CD8-positive, alpha-beta memory T cell (primary cell): ENCODE measurements at regions not wholly inside any gene's neighbourhood (a gene's known extent, or its start where the extent isn't known, plus 50 kb on each side); places are given as distances from the start of the nearest gene placed in this dataset.

Source experiments
- CTCF ChIA-PET: fragments of 350-600 bp; sonication (Branson Sonifier 250); formaldehyde crosslinking; loops from one replicate; lab custom pipeline; 2021; ENCODE audit warnings: antibody characterized with exemption; lab: Charles Lee
- POLR2A ChIA-PET: fragments of 350-600 bp; sonication (Branson Sonifier 250); formaldehyde crosslinking; loops from one replicate; lab custom pipeline; 2021; ENCODE audit warnings: antibody characterized with exemption; lab: Charles Lee
- DNase-seq, 5 donors: peaks; one replicate each; pipeline versions ENCODE4 v3.0.0 to v3.0.0-alpha.2; 2020 to 2022; ENCODE audit warnings: mixed read lengths in 1 of 5
- H3K27ac ChIP-seq: one replicate; pipeline ENCODE4 v1.7.0; 2013; ENCODE audit warnings: low read depth, mild to moderate bottlenecking, low read length, moderate library complexity
- H3K27me3 ChIP-seq: 2 replicates; pipeline ENCODE4 v1.7.0; 2013; ENCODE audit warnings: low read length, mild to moderate bottlenecking; ENCODE audit not compliant: insufficient read depth, poor library complexity, severe bottlenecking
- H3K36me3 ChIP-seq: 2 replicates; pipeline ENCODE4 v1.7.0; 2013; ENCODE audit warnings: mild to moderate bottlenecking, low read length, moderate library complexity; ENCODE audit not compliant: insufficient read depth
- H3K4me1 ChIP-seq: 2 replicates; pipeline ENCODE4 v1.7.0; 2013; ENCODE audit warnings: mild to moderate bottlenecking, low read length, moderate library complexity; ENCODE audit not compliant: insufficient read depth
- H3K4me3 ChIP-seq: 2 replicates; pipeline ENCODE4 v1.7.0; 2013; ENCODE audit warnings: mild to moderate bottlenecking, low read length
- H3K9me3 ChIP-seq: 2 replicates; pipeline ENCODE4 v1.7.0; 2013; ENCODE audit warnings: mild to moderate bottlenecking, low read length
- H3K27ac Mint-ChIP-seq, 8 donors: one replicate each; pipeline ENCODE4 v1.8.0; 2020 to 2021; ENCODE audit warnings: mixed read lengths in 8 of 8, mild to moderate bottlenecking in 6 of 8, inconsistent platforms in 3 of 8, moderate library complexity in 3 of 8
- H3K27me3 Mint-ChIP-seq, 2 donors: one replicate each; pipeline ENCODE4 v1.8.0; 2020 to 2021; ENCODE audit warnings: mixed read lengths in 2 of 2, mild to moderate bottlenecking in 1 of 2, moderate library complexity in 1 of 2
- H3K36me3 Mint-ChIP-seq, 3 donors: one replicate each; pipeline ENCODE4 v1.8.0; 2020 to 2021; ENCODE audit warnings: mixed read lengths in 3 of 3, inconsistent platforms in 1 of 3, mild to moderate bottlenecking in 1 of 3
- H3K4me1 Mint-ChIP-seq, 3 donors: one replicate each; pipeline ENCODE4 v1.8.0; 2020 to 2021; ENCODE audit warnings: mixed read lengths in 3 of 3, inconsistent platforms in 1 of 3, mild to moderate bottlenecking in 1 of 3
- H3K4me3 Mint-ChIP-seq, 7 donors: one replicate each; pipeline ENCODE4 v1.8.0; 2020 to 2021; ENCODE audit warnings: mixed read lengths in 7 of 7, mild to moderate bottlenecking in 6 of 7, moderate library complexity in 4 of 7, inconsistent platforms in 2 of 7
- H3K9me3 Mint-ChIP-seq, 5 donors: one replicate each; pipeline ENCODE4 v1.8.0; 2020 to 2022; ENCODE audit warnings: mixed read lengths in 5 of 5, mild to moderate bottlenecking in 3 of 5, moderate library complexity in 2 of 5, inconsistent platforms in 1 of 5

DNA sequence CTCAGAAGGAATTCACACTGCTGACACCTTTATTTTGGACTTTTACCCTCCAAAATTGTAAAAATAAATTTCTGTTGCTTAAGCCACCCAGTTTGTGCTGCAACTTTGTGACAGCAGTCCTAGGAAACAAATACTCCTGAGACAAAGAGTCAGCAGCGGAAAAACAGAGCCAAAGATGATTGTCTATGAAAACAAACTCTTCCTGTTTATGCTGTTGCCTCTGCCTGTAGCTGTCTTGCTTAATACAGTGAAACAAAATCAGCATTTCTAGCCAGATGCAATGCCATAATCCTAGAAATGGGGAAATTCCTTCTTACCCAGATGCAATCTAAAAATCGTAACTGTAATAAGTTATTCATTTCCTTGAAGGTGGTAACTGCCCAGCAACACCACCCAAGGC lies 387.5 kb upstream of the ATP11B start:
- no peaks in the 10 kb centered on the region for H3K4me1 Mint-ChIP-seq
- no peak overlapping the region for H3K4me3 Mint-ChIP-seq
- ChIA-PET POLR2A (no interaction called here), CTCF (no interaction called here)
- no peak overlapping the region for H3K4me3 ChIP-seq
- no peak for DNase-seq
- no peak overlapping the region for H3K27ac Mint-ChIP-seq
- no peaks in the 10 kb centered on the region for H3K9me3 ChIP-seq
- H3K4me1 ChIP-seq = no peaks in the 10 kb centered on the region
- H3K27me3 ChIP-seq = no peaks in the 10 kb centered on the region
- H3K36me3 ChIP-seq = no peaks in the 10 kb centered on the region
- H3K27ac ChIP-seq = no peak overlapping the region
- peaks cover 0 to 12% (median 4%) of the 10 kb centered on the region in 5 donors for H3K9me3 Mint-ChIP-seq
- H3K36me3 Mint-ChIP-seq = peaks cover 0 to 2% (median 0%) of the 10 kb centered on the region in 3 donors
- H3K27me3 Mint-ChIP-seq = no peaks in the 10 kb centered on the region

GRCh38 chr3:182406786-182407185 lies 386.5 kb upstream of the ATP11B start:
- no peak overlapping the region for H3K27ac Mint-ChIP-seq
- H3K27me3 Mint-ChIP-seq = no peaks in the 10 kb centered on the region
- H3K36me3 Mint-ChIP-seq = peaks cover 0 to 2% (median 0%) of the 10 kb centered on the region in 3 donors
- no peaks in the 10 kb centered on the region for H3K36me3 ChIP-seq
- H3K9me3 ChIP-seq = no peaks in the 10 kb centered on the region
- H3K9me3 Mint-ChIP-seq = peaks cover 0 to 8% (median 0%) of the 10 kb centered on the region in 5 donors
- ChIA-PET POLR2A (no interaction called here), CTCF (no interaction called here)
- no peaks in the 10 kb centered on the region for H3K27me3 ChIP-seq
- no peak overlapping the region for H3K4me3 ChIP-seq
- DNase-seq = no peak
- H3K4me1 ChIP-seq = no peaks in the 10 kb centered on the region
- no peak overlapping the region for H3K27ac ChIP-seq
- no peaks in the 10 kb centered on the region for H3K4me1 Mint-ChIP-seq
- no peak overlapping the region for H3K4me3 Mint-ChIP-seq

- H3K4me1 Mint-ChIP-seq = no peaks in the 10 kb centered on the region
- no peak overlapping the region for H3K4me3 Mint-ChIP-seq
- Histone ChIP-seq H3K27me3 (no peaks in the 10 kb centered on the region), H3K4me3 (no peak overlapping the region), H3K9me3 (no peaks in the 10 kb centered on the region), H3K36me3 (no peaks in the 10 kb centered on the region), H3K4me1 (no peaks in the 10 kb centered on the region), H3K27ac (no peak overlapping the region)
- DNase-seq = no peak
- ChIA-PET POLR2A (no interaction called here), CTCF (no interaction called here)
- H3K27ac Mint-ChIP-seq = no peak overlapping the region
- no peaks in the 10 kb centered on the region for H3K36me3 Mint-ChIP-seq
- peaks cover 0 to 5% (median 0%) of the 10 kb centered on the region in 5 donors for H3K9me3 Mint-ChIP-seq
- H3K27me3 Mint-ChIP-seq = no peaks in the 10 kb centered on the region
Measured at GRCh38 chr3:182410051-182410450, 383.3 kb upstream of the ATP11B start.

DNA sequence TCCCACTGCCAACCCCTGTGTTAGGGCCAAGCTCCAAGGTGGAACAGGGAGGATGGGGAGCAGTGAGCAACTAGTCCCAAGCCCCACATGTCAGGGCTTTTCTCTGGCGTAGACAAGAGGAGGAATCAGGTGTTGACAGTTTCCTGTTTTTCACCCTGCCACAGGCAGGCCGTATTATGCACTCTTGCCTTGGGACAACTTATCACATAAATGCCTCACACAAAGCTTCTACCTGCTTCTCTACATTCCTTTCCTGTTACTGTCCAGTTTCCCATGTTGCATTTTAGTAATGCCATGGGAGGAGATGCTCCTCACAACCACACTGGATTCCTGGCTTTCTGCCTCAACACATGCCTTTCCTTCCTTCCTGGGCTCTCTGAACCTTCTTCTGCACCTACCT lies 381.2 kb upstream of the ATP11B start:
- POLR2A ChIA-PET = no interaction called here
- no peaks in the 10 kb centered on the region for H3K27me3 Mint-ChIP-seq
- H3K36me3 Mint-ChIP-seq = no peaks in the 10 kb centered on the region
- Histone ChIP-seq H3K9me3 (no peaks in the 10 kb centered on the region), H3K27me3 (no peaks in the 10 kb centered on the region), H3K27ac (no peak overlapping the region), H3K4me1 (no peaks in the 10 kb centered on the region), H3K36me3 (no peaks in the 10 kb centered on the region), H3K4me3 (no peak overlapping the region)
- no peak for DNase-seq
- peaks cover 0 to 5% (median 2%) of the 10 kb centered on the region in 5 donors for H3K9me3 Mint-ChIP-seq
- CTCF ChIA-PET = no interaction called here
- no peaks in the 10 kb centered on the region for H3K4me1 Mint-ChIP-seq
- H3K27ac Mint-ChIP-seq = no peak overlapping the region
- no peak overlapping the region for H3K4me3 Mint-ChIP-seq

DNA sequence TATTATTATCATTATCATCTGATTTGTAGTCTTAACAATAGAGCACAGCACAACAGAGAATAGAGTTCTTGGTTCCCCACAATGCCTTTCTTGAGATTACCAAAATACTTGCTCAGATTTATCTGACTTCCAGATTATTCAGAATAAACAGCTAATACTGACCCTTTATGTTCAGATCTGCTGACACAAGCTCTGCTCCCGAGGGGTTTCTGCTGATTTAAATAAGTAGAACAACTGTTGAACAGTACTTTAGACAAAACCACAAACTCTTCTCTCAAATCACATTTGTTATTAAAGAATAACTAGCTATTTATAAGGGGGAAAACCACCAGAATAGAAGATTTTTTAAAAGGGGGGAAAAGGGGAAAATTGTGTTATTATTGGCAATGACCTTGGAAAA lies 380.2 kb upstream of the ATP11B start:
- CTCF ChIA-PET = no interaction called here
- Mint-ChIP-seq H3K4me3 (no peak overlapping the region), H3K4me1 (no peaks in the 10 kb centered on the region)

DNA sequence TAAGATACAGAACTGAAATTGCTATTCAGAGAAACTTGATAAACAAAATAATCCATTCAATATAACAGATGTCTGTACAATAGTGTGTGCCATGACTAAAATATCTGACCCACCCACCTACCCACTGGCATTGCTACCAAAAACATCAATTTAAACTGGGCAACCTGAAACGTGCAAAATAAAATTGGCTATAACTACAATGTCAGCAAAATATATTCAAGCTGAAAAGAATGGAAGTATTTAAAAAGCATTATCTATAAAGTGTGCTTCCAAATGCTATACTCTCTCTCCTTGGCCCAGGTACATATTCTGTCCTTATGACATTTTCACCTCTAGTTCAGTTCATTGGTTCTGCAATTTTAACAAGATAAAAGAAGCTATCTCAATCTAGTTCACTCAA lies 379.6 kb upstream of the ATP11B start:
- POLR2A ChIA-PET = no interaction called here

More for the DNA sequence above, 380.2 kb upstream of the ATP11B start:
- H3K27me3 Mint-ChIP-seq = peaks cover 0 to 2% of the 10 kb centered on the region in 2 donors
- POLR2A ChIA-PET = no interaction called here
- Histone ChIP-seq H3K27ac (no peak overlapping the region), H3K27me3 (no peaks in the 10 kb centered on the region), H3K36me3 (no peaks in the 10 kb centered on the region), H3K9me3 (no peaks in the 10 kb centered on the region), H3K4me3 (no peak overlapping the region), H3K4me1 (no peaks in the 10 kb centered on the region)
- no peak for DNase-seq
- H3K36me3 Mint-ChIP-seq = no peaks in the 10 kb centered on the region
- H3K27ac Mint-ChIP-seq = no peak overlapping the region
- peaks cover 0 to 5% (median 4%) of the 10 kb centered on the region in 5 donors for H3K9me3 Mint-ChIP-seq

DNA sequence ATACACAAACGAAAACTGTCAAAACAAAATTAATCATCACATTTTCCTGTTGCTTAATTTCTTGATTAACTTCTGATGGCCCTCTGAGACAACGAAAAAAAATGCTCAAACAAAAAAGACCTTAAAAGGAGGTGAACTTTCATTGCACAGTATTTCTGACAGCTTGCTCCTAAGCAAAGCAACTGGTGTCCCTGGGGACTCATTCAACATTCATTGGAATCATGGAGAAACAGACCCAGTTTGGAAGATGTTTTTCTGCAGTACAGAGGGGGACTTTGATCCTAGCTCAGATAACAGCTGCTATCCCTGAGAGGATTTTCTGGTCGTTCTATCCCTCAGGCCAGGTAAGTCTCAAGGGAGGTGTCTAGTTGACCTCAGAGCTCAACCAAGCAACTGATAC lies 378.7 kb upstream of the ATP11B start:
- Histone ChIP-seq H3K9me3 (no peaks in the 10 kb centered on the region), H3K27me3 (no peaks in the 10 kb centered on the region), H3K4me1 (no peaks in the 10 kb centered on the region), H3K27ac (no peak overlapping the region), H3K36me3 (no peaks in the 10 kb centered on the region), H3K4me3 (no peak overlapping the region)
- CTCF ChIA-PET = no interaction called here
- DNase-seq = no peak
- H3K36me3 Mint-ChIP-seq = no peaks in the 10 kb centered on the region
- no peak overlapping the region for H3K27ac Mint-ChIP-seq
- peaks cover 0 to 2% of the 10 kb centered on the region in 2 donors for H3K27me3 Mint-ChIP-seq
- H3K9me3 Mint-ChIP-seq = peaks cover 0 to 5% (median 4%) of the 10 kb centered on the region in 5 donors
- POLR2A ChIA-PET = no interaction called here
- no peak overlapping the region for H3K4me3 Mint-ChIP-seq
- no peaks in the 10 kb centered on the region for H3K4me1 Mint-ChIP-seq

More for the DNA sequence above, 379.6 kb upstream of the ATP11B start:
- Histone ChIP-seq H3K4me1 (no peaks in the 10 kb centered on the region), H3K36me3 (no peaks in the 10 kb centered on the region), H3K9me3 (no peaks in the 10 kb centered on the region), H3K27ac (no peak overlapping the region), H3K27me3 (no peaks in the 10 kb centered on the region), H3K4me3 (no peak overlapping the region)
- Mint-ChIP-seq H3K27ac (no peak overlapping the region), H3K36me3 (no peaks in the 10 kb centered on the region), H3K4me3 (no peak overlapping the region), H3K27me3 (peaks cover 0 to 2% of the 10 kb centered on the region in 2 donors), H3K4me1 (no peaks in the 10 kb centered on the region), H3K9me3 (peaks cover 0 to 5% (median 4%) of the 10 kb centered on the region in 5 donors)
- CTCF ChIA-PET = no interaction called here
- DNase-seq = no peak

DNA sequence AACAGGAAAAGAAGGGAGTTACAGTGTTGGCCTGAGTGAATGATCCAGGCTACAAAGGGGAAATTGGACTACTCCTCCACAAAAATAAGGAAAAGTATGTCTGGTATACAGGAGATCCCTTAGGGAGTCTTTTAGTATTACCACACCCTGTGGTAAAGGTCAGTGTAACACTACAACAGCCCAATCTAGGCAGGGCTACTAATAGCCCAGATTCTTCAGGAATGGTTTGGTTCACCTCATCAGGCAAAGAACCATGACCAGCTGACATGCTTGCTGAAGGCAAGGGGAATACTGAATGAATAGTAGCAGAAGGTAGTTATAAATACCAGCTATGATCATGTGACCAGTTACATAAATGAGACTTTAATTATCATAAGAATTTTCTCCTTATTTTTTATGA lies 372.6 kb upstream of the ATP11B start:
- no peak for DNase-seq
- no peak overlapping the region for H3K27ac Mint-ChIP-seq
- no peak overlapping the region for H3K27ac ChIP-seq
- H3K36me3 ChIP-seq = no peaks in the 10 kb centered on the region
- H3K4me1 Mint-ChIP-seq = no peaks in the 10 kb centered on the region
- H3K4me3 Mint-ChIP-seq = no peak overlapping the region
- H3K9me3 Mint-ChIP-seq = peaks cover 0 to 11% (median 0%) of the 10 kb centered on the region in 5 donors
- no peaks in the 10 kb centered on the region for H3K4me1 ChIP-seq
- ChIA-PET CTCF (no interaction called here), POLR2A (no interaction called here)
- no peaks in the 10 kb centered on the region for H3K9me3 ChIP-seq
- H3K27me3 Mint-ChIP-seq = peaks cover 0 to 2% of the 10 kb centered on the region in 2 donors
- no peaks in the 10 kb centered on the region for H3K27me3 ChIP-seq
- H3K4me3 ChIP-seq = no peak overlapping the region
- H3K36me3 Mint-ChIP-seq = no peaks in the 10 kb centered on the region

DNA sequence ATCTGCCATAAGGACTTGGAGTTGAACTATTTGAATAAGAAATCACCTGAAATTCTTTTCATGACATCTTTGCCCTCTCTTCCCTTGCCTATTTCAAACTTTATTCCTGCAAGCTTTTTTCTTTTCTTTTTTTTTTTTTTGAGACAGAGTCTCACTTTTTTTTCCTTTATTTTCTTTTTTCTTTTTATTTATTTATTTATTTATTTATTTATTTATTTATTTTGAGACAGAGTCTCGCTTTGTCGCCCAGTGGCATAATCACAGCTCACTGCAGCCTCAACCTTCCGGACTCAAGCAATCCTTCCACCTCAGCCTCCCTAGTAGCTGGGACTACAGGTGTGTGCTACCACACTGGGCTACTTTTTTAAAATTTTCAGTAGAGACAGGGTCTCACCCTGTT lies 369.3 kb upstream of the ATP11B start:
- H3K36me3 Mint-ChIP-seq = no peaks in the 10 kb centered on the region
- Histone ChIP-seq H3K36me3 (no peaks in the 10 kb centered on the region), H3K4me3 (no peak overlapping the region), H3K27ac (no peak overlapping the region), H3K27me3 (no peaks in the 10 kb centered on the region), H3K4me1 (no peaks in the 10 kb centered on the region), H3K9me3 (no peaks in the 10 kb centered on the region)
- no peak for DNase-seq
- no peaks in the 10 kb centered on the region for H3K27me3 Mint-ChIP-seq
- POLR2A ChIA-PET = no interaction called here
- peaks cover 0 to 7% (median 0%) of the 10 kb centered on the region in 5 donors for H3K9me3 Mint-ChIP-seq
- no peaks in the 10 kb centered on the region for H3K4me1 Mint-ChIP-seq
- H3K4me3 Mint-ChIP-seq = no peak overlapping the region
- CTCF ChIA-PET = no interaction called here
- H3K27ac Mint-ChIP-seq = no peak overlapping the region
